Astrocyte of the hippocampus (primary cell): ENCODE measurements at regions not wholly inside any gene's neighbourhood (a gene's known extent, or its start where the extent isn't known, plus 50 kb on each side); places are given as distances from the start of the nearest gene placed in this dataset.
A peak's percentile ranks its signal among the peaks of the same experiment; 100 is the strongest.
"Not testable (repeated sequence)": the region's sequence is repeated elsewhere in the genome, so short reads cannot be mapped to it uniquely, and the experiment has no call there.

Source experiments
- DNase-seq: peaks from one replicate; pipeline ENCODE4 v3.0.0; 2011; ENCODE audit warnings: low read depth, low spot score

DNA sequence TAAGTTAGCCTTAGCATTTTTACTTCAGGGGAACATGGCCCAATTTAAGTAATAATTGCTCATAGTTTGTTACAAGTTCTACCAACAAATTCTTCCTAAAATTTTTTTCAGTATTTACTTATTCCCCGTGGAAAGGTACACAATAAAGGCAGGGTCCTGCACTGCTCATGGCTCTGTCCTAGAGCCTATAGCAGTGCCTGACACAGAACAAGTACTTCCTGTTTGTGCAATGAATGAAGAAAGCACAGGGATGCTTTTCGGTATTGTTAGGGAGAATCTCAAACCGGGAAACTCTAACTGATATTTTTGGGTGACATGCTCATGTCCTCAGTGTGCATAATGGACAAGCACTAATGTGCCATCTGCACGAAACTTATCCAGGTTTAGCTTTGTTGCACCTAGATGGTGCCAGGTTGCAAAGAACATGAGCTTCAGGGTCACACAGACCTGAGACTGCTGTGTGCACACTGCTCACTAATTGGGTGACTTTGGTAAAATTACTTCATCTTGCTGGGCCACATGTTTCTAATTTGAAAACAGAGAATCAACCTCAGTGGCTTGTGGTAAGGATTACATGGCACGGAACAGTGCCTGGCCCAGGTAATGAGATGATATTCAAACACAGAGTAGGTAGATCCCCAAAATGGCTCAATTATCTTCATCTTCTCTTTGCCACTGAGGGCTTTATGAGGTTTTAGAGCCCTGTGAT, 175.8 kb upstream of the NPY2R start:
- DNase-seq, result no peak

GRCh38 chr4:155033604-155034003, 174.8 kb upstream of the NPY2R start:
- DNase-seq, result no peak

- DNase-seq, result no peak
These were observed 171.4 kb upstream of the NPY2R start for GRCh38 chr4:155037031-155037430.

- no peak for DNase-seq
These were observed 170.0 kb upstream of the NPY2R start for GRCh38 chr4:155038459-155038858.

DNA sequence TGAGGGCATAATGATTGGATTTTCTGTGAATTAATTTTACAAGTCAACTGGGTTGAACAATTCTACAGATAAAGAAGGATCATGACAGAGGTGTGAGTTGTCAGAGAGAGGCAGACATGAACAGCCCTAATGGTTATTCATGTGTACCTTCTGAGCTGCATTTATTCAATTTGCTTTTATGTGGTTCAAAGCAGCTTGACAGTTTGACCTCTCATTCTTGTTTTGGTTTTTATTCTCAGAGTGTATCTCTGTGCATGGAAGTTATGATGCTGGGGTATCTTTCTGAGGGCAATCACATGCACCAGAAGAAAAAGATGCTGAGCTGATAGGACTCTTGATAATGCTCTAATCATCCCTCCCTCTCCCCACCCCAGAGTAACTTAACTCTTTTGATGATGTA, 169.3 kb upstream of the NPY2R start:
- peak; percentile 7 for DNase-seq

DNA sequence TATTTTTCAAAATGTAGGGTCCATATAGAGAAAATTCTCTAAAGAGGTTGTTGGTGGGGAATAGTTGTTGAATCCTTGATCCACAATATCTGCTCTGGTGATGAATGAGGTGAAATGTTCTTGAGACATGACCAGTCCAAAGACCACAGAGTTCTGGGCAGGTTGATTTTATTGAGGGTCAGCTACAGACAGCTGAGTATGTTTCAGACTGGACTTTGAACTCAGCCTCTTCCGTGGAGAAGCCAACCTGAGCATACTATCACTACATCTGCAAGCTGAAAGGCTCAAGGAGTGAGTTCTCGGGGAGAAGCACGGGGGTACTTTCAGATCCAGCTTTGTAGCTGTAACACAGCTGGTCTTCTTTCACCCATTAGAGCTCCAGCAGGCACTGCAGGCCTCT, 168.4 kb upstream of the NPY2R start:
- no peak for DNase-seq

DNA sequence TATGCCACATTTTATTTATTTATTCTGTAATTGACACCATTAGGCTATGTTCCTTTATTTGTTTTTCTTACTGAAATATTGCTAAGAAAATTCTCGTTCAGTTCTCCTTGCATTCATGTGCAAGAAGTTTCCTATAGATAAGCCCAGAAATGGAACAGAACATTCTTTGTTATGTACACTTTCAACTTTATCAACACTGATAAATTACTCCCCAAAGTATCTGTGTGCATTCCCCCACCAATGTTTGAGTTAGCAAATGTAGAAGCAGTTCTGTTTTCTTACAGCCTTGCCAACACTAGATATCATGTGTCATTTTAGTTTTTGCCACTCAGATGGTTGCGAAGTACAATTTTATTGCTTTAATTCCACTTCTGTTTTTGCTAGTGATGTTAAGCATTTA, 166.4 kb upstream of the NPY2R start:
- no peak for DNase-seq

DNA sequence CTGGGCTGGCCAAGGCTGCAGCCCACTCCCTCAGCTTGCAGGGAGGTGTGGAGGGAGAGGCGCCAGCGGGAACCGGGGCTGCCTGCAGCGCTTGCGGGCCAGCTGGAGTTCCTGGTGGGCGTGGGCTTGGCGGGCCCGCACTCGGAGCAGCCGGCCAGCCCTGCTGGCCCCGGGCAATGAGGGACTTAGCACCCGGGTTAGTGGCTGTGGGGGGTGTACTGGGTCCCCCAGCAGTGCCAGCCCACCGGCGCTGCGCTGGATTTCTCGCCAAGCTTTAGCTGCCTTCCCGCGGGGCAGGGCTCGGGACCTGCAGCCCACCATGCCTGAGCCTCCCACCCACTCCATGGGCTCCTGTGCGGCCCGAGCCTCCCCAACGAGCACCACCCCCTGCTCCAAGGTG, 164.2 kb upstream of the NPY2R start:
- not testable (repeated sequence) for DNase-seq

DNA sequence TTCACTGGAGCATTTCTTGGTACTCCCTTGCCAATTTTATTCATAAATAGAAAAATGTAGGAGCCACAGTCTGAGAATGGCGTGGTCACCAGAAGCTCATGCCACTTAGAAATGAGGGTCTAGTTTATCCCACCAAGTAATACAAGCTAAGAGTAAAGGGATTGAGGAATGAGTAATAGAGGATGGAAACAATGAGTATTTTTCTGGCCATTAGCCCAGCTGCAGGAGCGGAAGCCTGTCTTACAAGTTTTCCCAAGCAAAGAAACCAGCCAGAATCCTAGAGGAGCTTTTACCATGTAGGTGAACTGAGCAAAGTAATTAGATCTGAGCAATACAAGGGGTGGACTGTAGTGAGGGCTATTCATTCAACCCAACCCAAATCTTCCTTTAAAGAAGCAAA, 160.7 kb upstream of the NPY2R start:
- DNase-seq, result peak; percentile 77

GRCh38 chr4:155054042-155054441, 154.4 kb upstream of the NPY2R start:
- DNase-seq, result not testable (repeated sequence)

DNA sequence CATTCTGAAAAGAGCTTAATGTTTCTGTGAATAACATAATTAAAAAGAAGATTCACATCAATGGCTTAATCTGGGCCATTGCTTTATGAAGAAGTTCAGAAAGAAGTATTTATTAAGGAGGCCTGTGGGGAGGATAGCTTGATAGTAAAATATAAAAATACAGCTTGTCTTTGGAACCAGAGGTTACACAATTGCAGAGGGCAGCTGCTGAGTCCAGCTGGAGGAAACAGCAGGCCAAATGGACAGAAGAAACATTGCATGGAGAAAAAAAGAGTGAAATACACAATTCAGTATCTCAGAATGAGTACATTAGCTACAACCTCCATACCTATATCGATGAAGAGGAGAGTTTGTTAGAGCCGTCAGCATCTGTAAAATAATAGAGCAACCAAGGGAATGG, 148.0 kb upstream of the NPY2R start:
- no peak for DNase-seq

- DNase-seq, result no peak
These were observed 147.6 kb upstream of the NPY2R start for GRCh38 chr4:155060873-155061272.

- no peak for DNase-seq
These were observed 145.5 kb upstream of the NPY2R start for GRCh38 chr4:155062948-155063347.

DNA sequence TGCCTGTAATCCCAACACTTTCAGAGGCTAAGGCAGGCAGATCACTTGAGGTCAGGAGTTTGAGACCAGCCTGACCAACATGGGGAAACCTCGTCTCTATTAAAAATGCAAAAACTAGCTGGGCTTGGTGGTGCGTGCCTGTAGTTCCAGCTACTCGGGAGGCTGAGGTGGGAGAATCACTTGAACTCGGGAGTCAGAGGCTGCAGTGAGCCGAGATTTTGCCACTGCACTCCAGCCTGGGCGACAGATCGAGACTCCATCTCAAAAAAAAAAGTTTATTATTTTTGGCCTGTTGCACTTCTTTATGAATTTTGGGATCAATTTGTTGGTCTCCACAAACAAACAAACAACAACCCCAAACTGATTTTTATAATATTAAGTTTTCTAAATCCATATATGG, 143.5 kb upstream of the NPY2R start:
- DNase-seq, result not testable (repeated sequence)

DNA sequence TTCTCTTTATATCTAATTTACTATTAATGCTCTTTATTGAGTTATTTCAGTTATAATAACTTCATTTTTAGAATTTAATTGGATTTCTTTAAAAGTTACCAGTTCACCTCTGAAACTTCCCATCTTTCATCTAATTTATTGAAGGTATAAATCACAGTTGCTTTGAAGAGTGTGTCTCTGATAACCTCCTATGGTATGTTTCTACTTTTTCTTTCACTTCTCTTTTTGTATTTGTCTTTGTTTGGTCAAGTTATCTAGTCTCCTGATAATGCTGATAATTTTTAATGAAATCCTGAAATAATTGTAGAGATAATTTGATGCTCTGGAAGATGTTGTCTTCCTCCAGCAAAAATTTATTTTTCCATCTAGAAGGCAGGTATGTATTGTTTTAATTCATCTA, 141.6 kb upstream of the NPY2R start:
- no peak for DNase-seq

- DNase-seq, result no peak
These were observed 136.5 kb upstream of the NPY2R start for GRCh38 chr4:155071962-155072361.

DNA sequence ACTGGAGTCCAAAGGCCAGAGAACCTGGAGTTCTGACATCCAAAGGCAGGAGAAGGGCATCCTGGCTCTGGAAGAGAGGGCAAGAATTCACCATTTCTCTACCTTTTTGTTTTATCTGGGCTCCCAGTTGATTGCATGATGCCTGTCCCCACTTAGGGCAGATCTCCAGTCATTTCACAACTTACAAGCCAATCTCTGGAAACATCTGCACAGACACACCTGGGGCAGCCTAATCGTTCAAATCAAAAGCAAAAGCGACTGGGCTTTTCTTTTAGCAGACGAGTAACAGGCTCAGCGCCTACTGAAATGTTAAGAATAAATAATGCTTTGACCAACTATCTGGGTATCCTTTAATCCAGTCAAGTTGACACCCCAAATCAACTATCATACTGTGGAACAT, 136.0 kb upstream of the NPY2R start:
- DNase-seq, result no peak

DNA sequence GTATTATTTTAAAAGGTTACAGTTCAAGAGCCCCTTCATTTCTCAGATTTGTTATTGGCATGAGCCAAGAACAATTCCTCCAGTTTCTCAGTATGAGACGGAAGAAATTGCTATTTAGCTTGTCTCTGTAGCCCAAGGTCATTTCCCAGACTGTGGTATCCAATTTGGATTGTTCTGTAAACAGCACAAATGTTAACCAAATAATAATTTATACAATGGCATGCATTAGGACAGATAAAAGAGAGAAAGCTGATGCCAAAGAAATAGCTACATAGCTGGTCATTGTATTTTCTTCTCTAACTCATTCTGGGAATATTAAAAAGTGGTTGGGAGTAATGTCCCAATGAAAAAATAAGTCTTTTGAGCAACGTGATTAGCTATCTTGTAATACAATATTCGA, 134.6 kb upstream of the NPY2R start:
- no peak for DNase-seq

- no peak for DNase-seq
These were observed 132.1 kb upstream of the NPY2R start for GRCh38 chr4:155076256-155076785.

DNA sequence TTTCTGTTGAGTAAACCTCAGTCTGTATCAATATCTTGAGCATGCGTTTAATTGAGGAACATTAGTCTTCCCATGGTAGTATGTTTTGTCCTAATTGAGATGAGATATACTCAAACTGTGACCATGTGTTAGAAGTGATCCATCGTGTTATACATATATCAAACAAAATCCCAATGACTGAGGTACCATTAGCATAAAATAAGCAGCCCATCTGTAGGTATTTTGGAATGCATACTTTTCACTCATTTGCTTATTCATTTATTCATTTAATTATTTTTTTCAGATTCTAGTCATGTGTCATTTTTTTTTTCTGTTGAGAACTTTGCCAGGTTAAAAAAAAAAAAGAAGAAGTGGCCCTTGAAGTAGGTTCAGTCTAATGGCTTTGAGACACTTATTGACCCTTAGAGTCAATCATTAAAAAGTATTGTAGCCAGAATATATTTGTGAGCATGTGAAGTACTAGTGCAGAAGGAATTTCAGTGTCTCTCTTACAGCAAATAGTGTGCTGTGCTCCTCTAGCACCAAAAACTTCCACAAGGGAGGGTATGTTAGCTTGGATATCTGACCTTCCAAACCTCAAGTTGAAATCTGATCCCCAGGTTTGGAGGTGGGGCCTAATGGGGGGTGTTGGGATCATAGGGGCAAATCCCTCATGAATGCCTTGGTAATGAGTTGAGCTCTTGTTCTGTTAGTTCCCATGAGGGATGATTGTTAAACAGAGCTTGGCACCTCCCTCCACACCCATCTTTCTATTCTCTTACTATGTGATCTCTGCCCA, 130.8 kb upstream of the NPY2R start:
- DNase-seq, result no peak

DNA sequence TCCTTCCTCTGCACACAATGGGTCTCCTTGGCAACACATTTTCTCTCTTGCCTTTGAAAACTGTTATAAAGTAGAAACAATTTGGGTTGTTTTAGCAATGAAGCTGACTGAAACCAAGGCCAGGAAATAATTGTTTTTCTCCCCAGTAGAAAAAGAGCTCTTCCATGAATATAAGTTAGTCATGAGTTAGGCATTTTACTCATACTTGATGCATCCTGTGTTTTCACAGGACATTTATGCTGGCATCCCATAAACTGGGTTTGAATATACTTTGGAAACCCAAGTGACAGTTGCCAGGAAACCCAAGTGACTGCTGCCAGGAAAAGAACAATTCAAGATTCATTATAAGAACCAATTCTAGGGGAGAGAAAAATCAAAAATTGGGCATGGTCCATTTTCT, 128.6 kb upstream of the NPY2R start:
- DNase-seq, result peak; percentile 79

GRCh38 chr4:155081222-155081621, 127.2 kb upstream of the NPY2R start:
- DNase-seq, result no peak
